HG02885 (cell line): ENCODE measurements at regions not wholly inside any gene's neighbourhood (a gene's known extent, or its start where the extent isn't known, plus 50 kb on each side); places are given as distances from the start of the nearest gene placed in this dataset.

Experiments
- ATAC-seq: cut with Tn5 transposase; IDR thresholded peaks from one replicate; pipeline ENCODE4 v1.9.1; 2021; ENCODE audit warnings: mild to moderate bottlenecking; ENCODE audit not compliant: unreplicated experiment, poor library complexity

GRCh38 chr2:53004413-53004812 is 763.2 kb upstream of the CHAC2 start:
- ATAC-seq, result no peak

DNA sequence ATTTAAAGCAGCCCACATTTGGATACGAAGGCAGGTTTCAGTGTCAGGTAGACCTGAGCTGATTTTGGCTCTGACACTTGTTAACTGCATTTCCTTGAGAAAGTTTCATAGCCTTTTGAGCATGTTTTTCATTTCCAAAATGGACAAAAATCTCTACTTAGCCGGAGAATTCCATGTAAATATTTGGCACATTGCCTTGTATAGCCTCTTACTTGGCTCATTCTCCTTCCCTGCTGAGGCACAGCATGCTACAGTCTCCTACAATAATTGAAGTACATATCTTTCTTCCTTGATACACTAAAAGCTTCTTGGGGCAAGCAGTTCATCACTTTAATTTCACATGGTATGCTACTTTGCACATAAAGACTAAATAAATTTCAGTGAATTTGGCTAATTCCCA is 772.2 kb upstream of the CHAC2 start:
- no peak for ATAC-seq

- ATAC-seq, result peak; percentile 60
Observed at GRCh38 chr2:52976143-52976949, 791.3 kb upstream of the CHAC2 start.

- ATAC-seq, result no peak
Observed at GRCh38 chr2:52974127-52974526, 793.5 kb upstream of the CHAC2 start.

DNA sequence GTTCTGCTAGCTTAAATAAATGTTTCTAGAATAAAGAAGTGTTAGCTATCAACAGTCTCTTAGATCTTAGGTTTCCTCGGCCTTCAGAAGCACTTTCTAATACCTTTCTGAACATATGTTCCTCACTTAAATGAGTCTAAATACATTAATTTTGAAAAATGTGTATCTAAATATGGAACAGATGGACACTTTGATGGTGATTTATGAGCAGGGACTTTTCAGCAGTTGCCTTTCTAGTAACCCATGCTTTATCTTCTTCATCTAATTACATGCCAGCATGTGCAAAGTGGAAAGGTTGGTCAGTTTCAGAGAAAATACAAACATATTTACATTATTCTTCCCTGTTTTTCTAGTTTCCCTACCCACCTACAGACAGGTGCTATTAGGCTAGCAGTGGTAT is 797.0 kb upstream of the CHAC2 start:
- ATAC-seq, result no peak

DNA sequence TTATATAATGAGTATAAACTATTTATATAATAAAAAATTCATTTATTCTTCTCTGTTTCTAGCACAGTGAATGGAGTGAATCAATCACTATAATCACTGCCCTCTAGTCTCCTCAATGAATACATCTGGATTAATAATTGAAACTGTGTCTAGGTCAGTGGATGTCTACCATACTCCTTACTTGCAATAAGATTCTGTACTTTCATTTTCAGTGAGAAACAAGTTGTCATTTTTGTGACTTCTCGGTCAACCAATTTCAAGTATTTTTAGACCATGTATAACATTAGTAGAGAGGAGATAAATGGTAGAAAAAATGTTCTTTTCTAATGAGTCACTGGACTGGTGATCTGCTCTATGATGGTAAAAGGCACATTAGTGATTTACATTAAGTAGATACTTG is 799.6 kb upstream of the CHAC2 start:
- ATAC-seq, result no peak

- ATAC-seq, result no peak
Observed at GRCh38 chr2:52964916-52965530, 802.6 kb upstream of the CHAC2 start.

DNA sequence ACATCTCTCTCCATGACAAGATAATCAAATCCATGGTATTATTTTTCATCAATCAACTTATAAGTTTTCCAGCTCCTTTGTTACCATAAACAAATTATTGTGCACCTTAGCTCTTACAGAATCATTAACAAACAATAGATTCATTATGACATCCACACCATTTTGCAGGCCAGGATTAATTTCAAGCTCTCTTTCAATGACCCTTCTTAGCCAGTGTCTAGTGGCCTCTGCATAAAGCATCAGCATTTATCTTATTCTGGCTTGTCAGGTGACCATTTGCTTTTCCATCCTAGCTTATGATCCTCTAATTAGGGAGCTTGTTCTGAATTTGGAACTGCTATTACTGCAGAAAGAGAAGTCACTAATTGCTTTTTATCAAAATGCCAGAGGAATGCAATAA is 806.2 kb upstream of the CHAC2 start:
- ATAC-seq, result no peak

DNA sequence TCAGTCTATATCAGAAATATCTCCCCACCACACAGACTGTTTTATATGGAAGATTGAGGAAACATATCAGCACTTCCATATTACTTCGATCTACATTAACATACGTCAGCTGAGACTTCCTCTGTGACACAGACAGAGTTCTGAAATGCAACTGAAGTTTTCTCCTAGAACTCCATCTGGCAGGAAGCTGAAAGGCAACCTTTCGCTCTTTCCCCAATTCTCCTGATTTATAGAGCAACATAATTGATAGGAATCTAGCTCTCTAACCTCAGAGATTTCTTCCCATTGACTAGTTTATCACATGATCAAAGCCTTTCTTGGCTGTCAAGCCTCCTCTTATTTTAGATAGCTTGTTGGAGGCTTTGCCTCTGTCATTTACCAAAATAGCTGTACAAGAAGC is 806.7 kb upstream of the CHAC2 start:
- no peak for ATAC-seq

DNA sequence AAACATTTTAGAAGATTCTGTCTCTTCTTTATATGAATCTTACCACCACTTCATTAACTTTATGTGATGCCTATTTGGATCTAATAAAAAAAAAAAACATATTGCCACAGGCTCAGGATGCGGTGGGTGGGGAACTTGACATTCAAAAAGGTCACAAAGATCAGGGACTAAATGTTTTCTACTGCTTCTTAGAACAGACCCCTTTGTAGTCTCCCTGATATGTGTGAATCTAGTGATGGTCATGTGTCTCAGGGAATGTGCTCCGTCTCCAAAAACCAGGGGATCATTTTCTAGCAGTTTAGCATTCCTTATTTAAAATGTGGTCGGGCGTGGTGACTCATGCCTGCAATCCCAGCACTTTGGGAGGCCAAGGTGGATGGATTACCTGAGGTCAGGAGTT is 807.8 kb upstream of the CHAC2 start:
- ATAC-seq, result no peak

DNA sequence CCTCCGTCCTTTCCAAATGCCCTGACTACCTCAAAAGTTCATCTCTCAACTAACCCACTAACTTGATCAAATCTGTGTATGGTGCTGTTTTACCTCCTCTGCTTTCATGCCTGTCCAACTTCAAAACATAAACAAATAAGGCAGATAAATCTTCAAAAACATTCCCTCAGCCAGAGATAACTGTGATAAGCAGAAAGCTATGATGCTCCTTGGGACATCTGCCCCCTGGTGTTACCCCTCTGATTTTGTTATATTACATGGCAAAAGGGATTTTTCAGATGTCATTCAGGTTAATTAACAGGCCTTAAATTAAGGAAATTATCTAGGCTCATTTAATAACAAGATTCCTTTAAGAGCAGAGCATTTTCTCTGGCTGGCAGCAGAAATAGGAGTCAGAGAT is 810.8 kb upstream of the CHAC2 start:
- ATAC-seq, result no peak

GRCh38 chr2:52956118-52956517 is 811.5 kb upstream of the CHAC2 start:
- ATAC-seq, result no peak

DNA sequence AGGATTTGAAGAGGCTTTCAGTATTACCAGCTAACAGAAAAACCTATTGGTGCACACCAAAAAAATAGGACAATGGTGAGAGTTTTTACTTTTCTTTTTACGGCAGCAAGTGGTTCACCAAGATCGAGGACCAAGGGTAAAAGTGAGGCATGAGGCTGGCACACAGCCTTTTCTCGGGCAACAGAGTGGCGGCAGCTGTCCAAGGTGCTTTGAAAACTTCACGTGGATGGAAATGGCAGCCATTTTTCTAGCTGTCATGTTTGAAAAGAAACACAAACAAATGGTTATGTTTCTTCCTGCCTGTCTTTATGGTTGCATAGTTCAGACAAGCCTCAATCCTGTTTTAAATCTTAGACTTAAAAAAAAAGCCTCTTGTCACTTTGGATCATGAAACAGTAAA is 812.5 kb upstream of the CHAC2 start:
- no peak for ATAC-seq

- ATAC-seq, result no peak
Observed at GRCh38 chr2:52940101-52940500, 827.5 kb upstream of the CHAC2 start.

- ATAC-seq, result no peak
Observed at GRCh38 chr2:52939250-52939649, 828.4 kb upstream of the CHAC2 start.

DNA sequence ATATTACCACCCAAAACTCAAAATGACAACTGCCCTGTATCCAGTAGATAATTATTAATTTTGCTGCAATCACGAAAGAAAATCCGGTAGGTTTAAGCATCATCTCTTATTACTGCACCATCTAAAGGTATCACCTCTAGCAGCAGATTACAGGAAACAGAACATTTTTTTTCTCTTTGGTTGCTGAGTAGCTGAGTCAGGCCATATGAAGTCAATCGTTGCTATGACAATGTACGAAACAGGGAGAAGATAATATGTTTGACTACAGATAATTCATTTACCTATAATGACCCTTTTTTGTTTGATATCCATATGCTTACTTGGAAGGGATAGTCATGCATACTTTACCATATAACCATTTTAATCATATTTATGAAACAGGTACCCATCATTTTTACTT is 831.6 kb upstream of the CHAC2 start:
- ATAC-seq, result no peak

GRCh38 chr2:52934920-52935640 is 832.5 kb upstream of the CHAC2 start:
- ATAC-seq, result peak; percentile 25

- ATAC-seq, result peak; percentile 67
Observed at GRCh38 chr2:52934323-52934898, 833.2 kb upstream of the CHAC2 start.

DNA sequence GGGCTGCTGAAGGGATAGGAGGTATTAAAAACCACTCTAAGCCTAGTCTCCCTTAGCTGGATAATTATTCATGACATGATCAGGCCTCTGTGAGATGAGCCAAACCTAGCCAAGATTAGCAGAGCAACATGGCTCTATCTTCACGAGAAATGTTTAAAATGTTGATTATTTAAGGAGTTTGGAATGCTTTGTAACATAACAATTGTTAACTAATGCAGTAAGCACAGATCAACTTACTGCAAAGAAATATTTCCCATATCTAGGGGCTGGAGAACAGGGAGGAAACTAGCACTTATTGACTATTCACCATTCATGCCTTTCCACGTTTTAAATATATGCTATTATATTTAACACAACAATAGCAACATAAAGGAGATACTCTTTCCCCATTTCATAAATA is 833.7 kb upstream of the CHAC2 start:
- no peak for ATAC-seq

- ATAC-seq, result no peak
Observed at GRCh38 chr2:52931660-52932059, 835.9 kb upstream of the CHAC2 start.

GRCh38 chr2:52929412-52929811 is 838.2 kb upstream of the CHAC2 start:
- ATAC-seq, result no peak
